ENCODE measurements at regions not wholly inside any gene's neighbourhood (a gene's known extent, or its start where the extent isn't known, plus 50 kb on each side); places are given as distances from the start of the nearest gene placed in this dataset.

DNA sequence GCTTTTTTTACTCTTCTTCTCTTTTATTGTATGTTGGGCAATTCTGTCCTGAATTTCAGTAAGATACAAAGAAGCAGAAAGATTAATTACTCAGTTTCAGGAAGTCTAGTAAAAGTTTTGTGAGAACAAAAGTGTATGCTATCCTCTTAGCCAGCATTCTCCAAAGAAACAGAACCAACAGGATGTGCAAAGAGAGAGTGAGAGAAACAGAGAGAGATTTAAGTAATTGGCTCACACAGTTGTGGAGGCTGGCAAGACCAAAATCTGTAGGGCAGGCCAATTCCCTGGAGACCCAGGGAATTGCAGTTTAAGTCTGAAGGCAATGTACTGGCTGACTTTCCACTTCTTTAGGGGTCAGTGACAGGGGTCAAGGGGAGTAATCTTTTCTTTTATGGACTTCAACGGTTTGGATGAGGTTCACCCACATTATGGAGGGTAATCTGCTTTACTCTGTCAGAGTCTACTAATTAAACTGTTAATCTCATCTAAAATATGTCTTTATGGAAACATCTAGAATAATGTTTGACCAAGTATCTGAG, 59.2 kb upstream of the SLC39A8 start:
- Histone ChIP-seq H3K4me1 (ENCODE audit: control insufficient read depth in 1 of 2, insufficient read depth in 2 of 2, low read depth in 1 of 2, low read length in 1 of 2) (peaks cover 0 to 2% of the 10 kb centered on the region in 2 experiments; a peak in 1 of 4 replicates), H3K4me3 (ENCODE audit: low read depth in 2 of 2, low read length in 1 of 2) (no peak overlapping the region), H3K27ac (ENCODE audit: low read depth in 2 of 2, low read length in 1 of 2) (no peak overlapping the region), H2AFZ (ENCODE audit: low read depth) (no peak overlapping the region), H3K27me3 (ENCODE audit: insufficient read depth) (no peaks in the 10 kb centered on the region), H3K79me2 (ENCODE audit: insufficient read depth) (no peaks in the 10 kb centered on the region), H4K20me1 (ENCODE audit: insufficient read depth) (no peaks in the 10 kb centered on the region), H3K9ac (no peak overlapping the region), H3K9me3 (no peaks in the 10 kb centered on the region), H3K36me3 (replicated peaks in 1 of 2; ENCODE audit: control insufficient read depth in 1 of 2, insufficient read depth in 2 of 2, low read length in 1 of 2) (no peaks in the 10 kb centered on the region), H3F3A (replicated peaks; ENCODE audit: insufficient read depth) (no peaks in the 10 kb centered on the region), H3K4me2 (no peak overlapping the region), H3K9me2 (no peaks in the 10 kb centered on the region)
- TF ChIP-seq FOXM1 (IDR thresholded peaks at IDR 0.05; ENCODE audit: low read depth) = no peak
- no peak for TF ChIP-seq POLR2AphosphoS5 (IDR thresholded peaks at IDR 0.05; ENCODE audit: low read depth, low read length)
- TF ChIP-seq TCF12 (IDR thresholded peaks at IDR 0.05) = no peak
- TF ChIP-seq JUND (IDR thresholded peaks at IDR 0.05) = no peak
- TF ChIP-seq SIN3A (IDR thresholded peaks at IDR 0.05; ENCODE audit: borderline replicate concordance, low read depth, low read length) = no peak
- TF ChIP-seq, protein P1, sequence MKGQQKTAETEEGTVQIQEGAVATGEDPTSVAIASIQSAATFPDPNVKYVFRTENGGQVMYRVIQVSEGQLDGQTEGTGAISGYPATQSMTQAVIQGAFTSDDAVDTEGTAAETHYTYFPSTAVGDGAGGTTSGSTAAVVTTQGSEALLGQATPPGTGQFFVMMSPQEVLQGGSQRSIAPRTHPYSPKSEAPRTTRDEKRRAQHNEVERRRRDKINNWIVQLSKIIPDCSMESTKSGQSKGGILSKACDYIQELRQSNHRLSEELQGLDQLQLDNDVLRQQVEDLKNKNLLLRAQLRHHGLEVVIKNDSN (IDR thresholded peaks at IDR 0.05; ENCODE audit: borderline replicate concordance, low read depth) = no peak
- TF ChIP-seq, protein P2, sequence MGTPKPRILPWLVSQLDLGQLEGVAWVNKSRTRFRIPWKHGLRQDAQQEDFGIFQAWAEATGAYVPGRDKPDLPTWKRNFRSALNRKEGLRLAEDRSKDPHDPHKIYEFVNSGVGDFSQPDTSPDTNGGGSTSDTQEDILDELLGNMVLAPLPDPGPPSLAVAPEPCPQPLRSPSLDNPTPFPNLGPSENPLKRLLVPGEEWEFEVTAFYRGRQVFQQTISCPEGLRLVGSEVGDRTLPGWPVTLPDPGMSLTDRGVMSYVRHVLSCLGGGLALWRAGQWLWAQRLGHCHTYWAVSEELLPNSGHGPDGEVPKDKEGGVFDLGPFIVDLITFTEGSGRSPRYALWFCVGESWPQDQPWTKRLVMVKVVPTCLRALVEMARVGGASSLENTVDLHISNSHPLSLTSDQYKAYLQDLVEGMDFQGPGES (IDR thresholded peaks at IDR 0.05; ENCODE audit: low read depth, low read length) = no peak
- TF ChIP-seq, protein P3, sequence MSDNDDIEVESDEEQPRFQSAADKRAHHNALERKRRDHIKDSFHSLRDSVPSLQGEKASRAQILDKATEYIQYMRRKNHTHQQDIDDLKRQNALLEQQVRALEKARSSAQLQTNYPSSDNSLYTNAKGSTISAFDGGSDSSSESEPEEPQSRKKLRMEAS (IDR thresholded peaks at IDR 0.05; ENCODE audit: low read depth) = no peak
- TF ChIP-seq RCOR1 (IDR thresholded peaks at IDR 0.05; ENCODE audit: low read length) = no peak
- no peak for TF ChIP-seq FOXJ3 (CRISPR knock-in tag; IDR thresholded peaks at IDR 0.05)
- TF ChIP-seq, protein P4, sequence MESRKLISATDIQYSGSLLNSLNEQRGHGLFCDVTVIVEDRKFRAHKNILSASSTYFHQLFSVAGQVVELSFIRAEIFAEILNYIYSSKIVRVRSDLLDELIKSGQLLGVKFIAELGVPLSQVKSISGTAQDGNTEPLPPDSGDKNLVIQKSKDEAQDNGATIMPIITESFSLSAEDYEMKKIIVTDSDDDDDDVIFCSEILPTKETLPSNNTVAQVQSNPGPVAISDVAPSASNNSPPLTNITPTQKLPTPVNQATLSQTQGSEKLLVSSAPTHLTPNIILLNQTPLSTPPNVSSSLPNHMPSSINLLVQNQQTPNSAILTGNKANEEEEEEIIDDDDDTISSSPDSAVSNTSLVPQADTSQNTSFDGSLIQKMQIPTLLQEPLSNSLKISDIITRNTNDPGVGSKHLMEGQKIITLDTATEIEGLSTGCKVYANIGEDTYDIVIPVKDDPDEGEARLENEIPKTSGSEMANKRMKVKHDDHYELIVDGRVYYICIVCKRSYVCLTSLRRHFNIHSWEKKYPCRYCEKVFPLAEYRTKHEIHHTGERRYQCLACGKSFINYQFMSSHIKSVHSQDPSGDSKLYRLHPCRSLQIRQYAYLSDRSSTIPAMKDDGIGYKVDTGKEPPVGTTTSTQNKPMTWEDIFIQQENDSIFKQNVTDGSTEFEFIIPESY (IDR thresholded peaks at IDR 0.05; ENCODE audit: borderline replicate concordance, low read depth) = no peak
- no peak for TF ChIP-seq RAD21 (IDR thresholded peaks at IDR 0.05; ENCODE audit: low read length)
- no peak for TF ChIP-seq MXI1 (IDR thresholded peaks at IDR 0.05; ENCODE audit: low read depth, low read length)
- TF ChIP-seq, protein P5, sequence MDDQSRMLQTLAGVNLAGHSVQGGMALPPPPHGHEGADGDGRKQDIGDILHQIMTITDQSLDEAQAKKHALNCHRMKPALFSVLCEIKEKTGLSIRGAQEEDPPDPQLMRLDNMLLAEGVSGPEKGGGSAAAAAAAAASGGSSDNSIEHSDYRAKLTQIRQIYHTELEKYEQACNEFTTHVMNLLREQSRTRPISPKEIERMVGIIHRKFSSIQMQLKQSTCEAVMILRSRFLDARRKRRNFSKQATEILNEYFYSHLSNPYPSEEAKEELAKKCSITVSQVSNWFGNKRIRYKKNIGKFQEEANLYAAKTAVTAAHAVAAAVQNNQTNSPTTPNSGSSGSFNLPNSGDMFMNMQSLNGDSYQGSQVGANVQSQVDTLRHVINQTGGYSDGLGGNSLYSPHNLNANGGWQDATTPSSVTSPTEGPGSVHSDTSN (IDR thresholded peaks at IDR 0.05) = no peak
- ChIA-PET CTCF (no interaction called here), POLR2A (no interaction called here)
- WGBS (ENCODE audit: low lambda C conversion rate) = 25% methylated on average over 1 of the region's 1 CpG
- no peak for DNase-seq

Data from SK-N-SH (cell line).